Testis (tissue), 2 donors: ENCODE measurements at regions not wholly inside any gene's neighbourhood (a gene's known extent, or its start where the extent isn't known, plus 50 kb on each side); places are given as distances from the start of the nearest gene placed in this dataset.

Source experiments
- POLR2A ChIP-seq: fragments of 450-650 bp; IDR thresholded peaks from one replicate; pipeline ENCODE4 v1.6.1; 2017; ENCODE audit warnings: antibody characterized with exemption, mild to moderate bottlenecking, moderate library complexity
- TF ChIP-seq, protein P1 (sequence below), 3 experiments: fragments of 450-650 bp in 2 of 3; fragments of 200-600 bp in 1 of 3; sonication (generic) in 1 of 3; IDR thresholded peaks; one replicate each; pipeline ENCODE4 v1.5.1; 2016 to 2019; ENCODE audit warnings: antibody characterized with exemption in 3 of 3, mild to moderate bottlenecking in 2 of 3, moderate library complexity in 1 of 3

GRCh38 chr5:1633605-1634336, 110.0 kb upstream of the LPCAT1 start:
- no peak for TF ChIP-seq POLR2A
- TF ChIP-seq, protein P1, sequence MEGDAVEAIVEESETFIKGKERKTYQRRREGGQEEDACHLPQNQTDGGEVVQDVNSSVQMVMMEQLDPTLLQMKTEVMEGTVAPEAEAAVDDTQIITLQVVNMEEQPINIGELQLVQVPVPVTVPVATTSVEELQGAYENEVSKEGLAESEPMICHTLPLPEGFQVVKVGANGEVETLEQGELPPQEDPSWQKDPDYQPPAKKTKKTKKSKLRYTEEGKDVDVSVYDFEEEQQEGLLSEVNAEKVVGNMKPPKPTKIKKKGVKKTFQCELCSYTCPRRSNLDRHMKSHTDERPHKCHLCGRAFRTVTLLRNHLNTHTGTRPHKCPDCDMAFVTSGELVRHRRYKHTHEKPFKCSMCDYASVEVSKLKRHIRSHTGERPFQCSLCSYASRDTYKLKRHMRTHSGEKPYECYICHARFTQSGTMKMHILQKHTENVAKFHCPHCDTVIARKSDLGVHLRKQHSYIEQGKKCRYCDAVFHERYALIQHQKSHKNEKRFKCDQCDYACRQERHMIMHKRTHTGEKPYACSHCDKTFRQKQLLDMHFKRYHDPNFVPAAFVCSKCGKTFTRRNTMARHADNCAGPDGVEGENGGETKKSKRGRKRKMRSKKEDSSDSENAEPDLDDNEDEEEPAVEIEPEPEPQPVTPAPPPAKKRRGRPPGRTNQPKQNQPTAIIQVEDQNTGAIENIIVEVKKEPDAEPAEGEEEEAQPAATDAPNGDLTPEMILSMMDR (IDR thresholded peaks at IDR 0.05), result no peak
